ENCODE measurements at regions not wholly inside any gene's neighbourhood (a gene's known extent, or its start where the extent isn't known, plus 50 kb on each side); places are given as distances from the start of the nearest gene placed in this dataset.

DNA sequence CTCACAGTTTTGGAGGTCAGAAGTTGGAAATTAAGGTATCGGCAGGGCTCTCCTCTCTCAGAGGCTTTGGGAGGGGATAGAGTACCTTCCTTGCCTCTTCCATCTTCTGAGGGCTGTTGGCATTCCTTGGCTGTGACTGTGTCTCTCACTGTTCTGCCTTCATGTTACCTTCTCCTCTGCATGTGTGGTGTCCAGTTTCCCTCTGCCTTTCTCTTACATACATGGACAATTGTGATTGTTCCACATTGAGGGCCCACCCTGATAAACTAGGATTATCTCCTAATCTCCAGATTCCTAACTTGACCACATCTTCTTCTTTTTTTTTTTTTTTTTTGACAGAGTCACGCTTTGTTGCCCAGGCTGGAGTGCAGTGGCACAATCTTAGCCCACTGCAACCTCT, 72.1 kb upstream of the SPACA1 start:
- H3K27ac ChIP-seq (ENCODE audit: insufficient read depth, low read depth, low read length), result no peak overlapping the region
- dilution Hi-C loops (cut with MboI; ENCODE audit: extremely low pct_ligation_motif_present, low sequenced_read_pairs), result no loop called here
- no peaks in the 10 kb centered on the region for H3K9me1 ChIP-seq (replicated peaks; ENCODE audit: control insufficient read depth, extremely low read depth, insufficient read depth, low read length)
- DNase-seq (ENCODE audit: low read depth, low spot score) (no peak), FAIRE-seq (no peak)
- CTCF ChIA-PET, result no interaction called here
- no peaks in the 10 kb centered on the region for H3K36me3 ChIP-seq (ENCODE audit: control insufficient read depth in 2 of 2, extremely low read depth in 1 of 2, insufficient read depth in 2 of 2, low read length in 2 of 2)
- no peaks in the 10 kb centered on the region for H3K79me2 ChIP-seq (ENCODE audit: control insufficient read depth, insufficient read depth, low read length)
- no peak overlapping the region for H3K4me3 ChIP-seq (replicated peaks in 1 of 3; ENCODE audit: insufficient read depth in 1 of 3, low read depth in 1 of 3, low read length in 3 of 3)
- BruUV-seq (replicated peaks), result no TSS peak
- no peak for TF ChIP-seq FOS (IDR thresholded peaks at IDR 0.05; ENCODE audit: borderline replicate concordance, insufficient read depth, low read length)
- no peak for TF ChIP-seq GATA2 (IDR thresholded peaks at IDR 0.05; ENCODE audit: insufficient read depth, insufficient read length, low read depth, low read length)
- TF ChIP-seq, protein P1, sequence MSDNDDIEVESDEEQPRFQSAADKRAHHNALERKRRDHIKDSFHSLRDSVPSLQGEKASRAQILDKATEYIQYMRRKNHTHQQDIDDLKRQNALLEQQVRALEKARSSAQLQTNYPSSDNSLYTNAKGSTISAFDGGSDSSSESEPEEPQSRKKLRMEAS (IDR thresholded peaks at IDR 0.05; ENCODE audit: insufficient read depth, insufficient read length), result no peak
- no peak overlapping the region for H3K9ac ChIP-seq (replicated peaks; ENCODE audit: extremely low read depth, insufficient read depth, low read length)
- no peaks in the 10 kb centered on the region for H3K4me1 ChIP-seq (ENCODE audit: control insufficient read depth, extremely low read depth, insufficient read depth, low read length)
- H2AFZ ChIP-seq (ENCODE audit: low read depth, low read length), result no peak overlapping the region
- no peak overlapping the region for H3K4me2 ChIP-seq (ENCODE audit: insufficient read depth, low read length)
- intact Hi-C loops (cut with micrococcal nuclease), result no loop called here
- POLR2A ChIA-PET, result no interaction called here
- no peaks in the 10 kb centered on the region for H3K9me3 ChIP-seq (replicated peaks; ENCODE audit: control insufficient read depth, insufficient read depth, low read length)
- H4K20me1 ChIP-seq (replicated peaks; ENCODE audit: control insufficient read depth, extremely low read depth, insufficient read depth, low read length), result no peaks in the 10 kb centered on the region
- H3K27me3 ChIP-seq (ENCODE audit: control insufficient read depth in 2 of 2, insufficient read depth in 2 of 2, low read length in 2 of 2), result no peaks in the 10 kb centered on the region

DNA sequence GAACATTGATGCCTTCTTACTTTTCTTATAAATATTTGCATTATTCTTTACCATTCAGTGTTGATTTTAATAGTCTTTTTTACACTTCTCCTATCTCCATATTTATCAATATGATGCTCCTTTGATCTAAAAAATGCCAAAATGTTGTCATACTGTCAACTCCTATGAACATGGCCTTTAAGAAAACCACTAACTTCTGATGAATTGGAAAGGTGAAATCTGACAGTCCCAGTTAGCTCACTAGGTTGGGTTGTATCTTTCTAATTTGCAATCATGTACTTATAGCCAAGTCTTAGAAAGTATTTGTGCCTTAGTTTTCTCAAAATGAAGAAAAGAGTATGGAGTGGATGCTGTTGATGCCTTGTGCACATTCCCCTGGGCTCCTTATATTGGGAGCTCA, 75.4 kb upstream of the SPACA1 start:
- Histone ChIP-seq H3K9me3 (replicated peaks; ENCODE audit: control insufficient read depth, insufficient read depth, low read length) (no peaks in the 10 kb centered on the region), H4K20me1 (replicated peaks; ENCODE audit: control insufficient read depth, extremely low read depth, insufficient read depth, low read length) (no peaks in the 10 kb centered on the region), H3K79me2 (ENCODE audit: control insufficient read depth, insufficient read depth, low read length) (no peaks in the 10 kb centered on the region), H3K9ac (replicated peaks; ENCODE audit: extremely low read depth, insufficient read depth, low read length) (no peak overlapping the region), H3K27me3 (ENCODE audit: control insufficient read depth in 2 of 2, insufficient read depth in 2 of 2, low read length in 2 of 2) (peaks cover 8 to 14% of the 10 kb centered on the region in 2 experiments), H3K4me3 (replicated peaks in 1 of 3; ENCODE audit: insufficient read depth in 1 of 3, low read depth in 1 of 3, low read length in 3 of 3) (no peak overlapping the region), H3K4me1 (ENCODE audit: control insufficient read depth, extremely low read depth, insufficient read depth, low read length) (no peaks in the 10 kb centered on the region), H3K36me3 (ENCODE audit: control insufficient read depth in 2 of 2, extremely low read depth in 1 of 2, insufficient read depth in 2 of 2, low read length in 2 of 2) (no peaks in the 10 kb centered on the region), H3K4me2 (ENCODE audit: insufficient read depth, low read length) (no peak overlapping the region), H3K9me1 (replicated peaks; ENCODE audit: control insufficient read depth, extremely low read depth, insufficient read depth, low read length) (no peaks in the 10 kb centered on the region), H2AFZ (ENCODE audit: low read depth, low read length) (no peak overlapping the region), H3K27ac (ENCODE audit: insufficient read depth, low read depth, low read length) (no peak overlapping the region)
- dilution Hi-C loops (cut with MboI; ENCODE audit: extremely low pct_ligation_motif_present, low sequenced_read_pairs) (no loop called here), intact Hi-C loops (cut with micrococcal nuclease) (no loop called here)
- DNase-seq (ENCODE audit: low read depth, low spot score), result no peak
- BruUV-seq (replicated peaks), result no TSS peak
- ChIA-PET POLR2A (no interaction called here), CTCF (no interaction called here)
- no peak for TF ChIP-seq POLR2AphosphoS5 (IDR thresholded peaks at IDR 0.05; ENCODE audit: insufficient read depth, low read depth, low read length)
- no peak for TF ChIP-seq GATA2 (IDR thresholded peaks at IDR 0.05; ENCODE audit: insufficient read depth, insufficient read length, low read depth, low read length)
- no peak for TF ChIP-seq EZH2 (IDR thresholded peaks at IDR 0.05; ENCODE audit: borderline replicate concordance, low read depth, low read length, severe bottlenecking)
- TF ChIP-seq MYC (IDR thresholded peaks at IDR 0.05; ENCODE audit: low read depth, low read length), result no peak
- no peak for FAIRE-seq
